ENCODE measurements at regions not wholly inside any gene's neighbourhood (a gene's known extent, or its start where the extent isn't known, plus 50 kb on each side); places are given as distances from the start of the nearest gene placed in this dataset.
"Not testable (repeated sequence)": the region's sequence is repeated elsewhere in the genome, so short reads cannot be mapped to it uniquely, and the experiment has no call there.

- Histone ChIP-seq H3K4me3 (ENCODE audit: low read depth, low read length) (no peak overlapping the region), H3K9me3 (no peaks in the 10 kb centered on the region), H3K4me1 (peaks cover 5% of the 10 kb centered on the region), H3K36me3 (no peaks in the 10 kb centered on the region), H3K27me3 (no peaks in the 10 kb centered on the region)
- TF ChIP-seq, protein P1, sequence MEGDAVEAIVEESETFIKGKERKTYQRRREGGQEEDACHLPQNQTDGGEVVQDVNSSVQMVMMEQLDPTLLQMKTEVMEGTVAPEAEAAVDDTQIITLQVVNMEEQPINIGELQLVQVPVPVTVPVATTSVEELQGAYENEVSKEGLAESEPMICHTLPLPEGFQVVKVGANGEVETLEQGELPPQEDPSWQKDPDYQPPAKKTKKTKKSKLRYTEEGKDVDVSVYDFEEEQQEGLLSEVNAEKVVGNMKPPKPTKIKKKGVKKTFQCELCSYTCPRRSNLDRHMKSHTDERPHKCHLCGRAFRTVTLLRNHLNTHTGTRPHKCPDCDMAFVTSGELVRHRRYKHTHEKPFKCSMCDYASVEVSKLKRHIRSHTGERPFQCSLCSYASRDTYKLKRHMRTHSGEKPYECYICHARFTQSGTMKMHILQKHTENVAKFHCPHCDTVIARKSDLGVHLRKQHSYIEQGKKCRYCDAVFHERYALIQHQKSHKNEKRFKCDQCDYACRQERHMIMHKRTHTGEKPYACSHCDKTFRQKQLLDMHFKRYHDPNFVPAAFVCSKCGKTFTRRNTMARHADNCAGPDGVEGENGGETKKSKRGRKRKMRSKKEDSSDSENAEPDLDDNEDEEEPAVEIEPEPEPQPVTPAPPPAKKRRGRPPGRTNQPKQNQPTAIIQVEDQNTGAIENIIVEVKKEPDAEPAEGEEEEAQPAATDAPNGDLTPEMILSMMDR (IDR thresholded peaks at IDR 0.05; ENCODE audit: low read depth, low read length), result no peak
- DNase-seq, result no peak
Measured at GRCh38 chr6:49305010-49305409, 158.0 kb downstream of the MMUT start.

DNA sequence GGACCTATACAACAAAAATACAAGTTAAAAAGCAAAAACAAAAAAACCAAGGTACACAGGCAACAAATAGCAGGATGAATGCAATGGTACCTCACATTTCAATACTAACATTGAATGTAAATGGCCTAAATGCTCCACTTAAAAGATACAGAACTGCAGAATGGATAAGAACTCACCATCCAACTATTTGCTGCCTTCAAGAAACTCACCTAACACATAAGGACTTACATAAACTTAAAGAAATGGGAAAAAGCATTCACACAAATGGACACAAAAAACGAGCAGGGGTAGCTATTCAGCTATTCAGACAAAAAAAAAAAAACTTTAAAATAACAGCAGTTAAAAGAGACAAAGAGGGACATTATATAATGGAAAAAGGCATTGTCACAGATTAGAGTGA, 158.7 kb downstream of the MMUT start:
- not testable (repeated sequence) for H3K36me3 ChIP-seq; H3K9me3 ChIP-seq; DNase-seq; H3K4me1 ChIP-seq; H3K4me3 ChIP-seq (ENCODE audit: low read depth, low read length); H3K27me3 ChIP-seq

DNA sequence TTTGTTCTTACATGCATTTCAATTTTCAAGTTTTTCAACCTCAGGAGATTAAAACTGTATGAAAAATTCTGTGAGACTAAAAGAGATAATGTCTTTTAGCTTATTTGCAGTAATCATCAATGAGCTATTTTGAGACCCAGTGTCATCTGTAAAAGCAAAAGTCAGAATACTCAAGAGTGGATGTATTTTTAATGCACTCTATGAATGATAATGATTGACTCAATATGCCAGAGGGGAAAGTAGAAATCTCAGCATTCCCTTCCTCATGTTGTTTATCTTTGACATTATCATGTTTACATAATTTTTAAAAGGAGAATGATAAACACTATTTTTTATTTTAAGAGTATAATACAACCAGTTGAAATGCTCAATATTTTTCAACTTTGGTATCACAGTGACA, 162.1 kb downstream of the MMUT start:
- Histone ChIP-seq H3K27me3 (no peaks in the 10 kb centered on the region), H3K9me3 (no peaks in the 10 kb centered on the region; the same call in 1 of the 2 replicates), H3K4me3 (ENCODE audit: low read depth, low read length) (no peak overlapping the region), H3K36me3 (no peaks in the 10 kb centered on the region), H3K4me1 (peaks cover 11% of the 10 kb centered on the region)
- no peak for DNase-seq
- TF ChIP-seq, protein P1 (IDR thresholded peaks at IDR 0.05; ENCODE audit: low read depth, low read length), result no peak

- Histone ChIP-seq H3K27me3 (no peaks in the 10 kb centered on the region), H3K36me3 (no peaks in the 10 kb centered on the region), H3K9me3 (no peaks in the 10 kb centered on the region; the same call in 1 of the 2 replicates), H3K4me3 (ENCODE audit: low read depth, low read length) (no peak overlapping the region), H3K4me1 (peaks cover 11% of the 10 kb centered on the region)
- DNase-seq, result no peak
- TF ChIP-seq, protein P1 (IDR thresholded peaks at IDR 0.05; ENCODE audit: low read depth, low read length), result no peak
Measured at GRCh38 chr6:49300443-49300842, 162.6 kb downstream of the MMUT start.

DNA sequence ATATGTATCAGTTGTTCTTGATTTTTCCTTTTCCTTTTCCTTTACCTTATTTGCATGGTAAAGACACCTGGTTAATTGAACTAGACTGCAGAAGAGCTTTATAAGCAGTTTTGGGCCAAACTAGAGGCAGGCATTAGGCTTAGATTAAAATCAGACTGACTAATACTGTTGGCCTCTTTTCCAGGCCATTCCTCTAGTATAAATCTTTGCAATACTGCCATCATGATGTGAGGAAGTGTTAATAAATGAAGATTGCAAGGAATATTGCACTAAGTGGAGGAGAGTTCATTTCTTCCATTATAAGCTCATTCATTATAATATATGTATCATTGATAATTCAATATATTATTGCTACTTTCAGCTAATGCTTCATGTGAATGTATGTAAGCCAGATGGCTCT, 163.8 kb downstream of the MMUT start:
- Histone ChIP-seq H3K4me3 (ENCODE audit: low read depth, low read length) (no peak overlapping the region), H3K36me3 (no peaks in the 10 kb centered on the region), H3K9me3 (no peaks in the 10 kb centered on the region; the same call in 1 of the 2 replicates), H3K4me1 (peaks cover 11% of the 10 kb centered on the region), H3K27me3 (no peaks in the 10 kb centered on the region)
- TF ChIP-seq, protein P1 (IDR thresholded peaks at IDR 0.05; ENCODE audit: low read depth, low read length), result no peak
- DNase-seq, result no peak

DNA sequence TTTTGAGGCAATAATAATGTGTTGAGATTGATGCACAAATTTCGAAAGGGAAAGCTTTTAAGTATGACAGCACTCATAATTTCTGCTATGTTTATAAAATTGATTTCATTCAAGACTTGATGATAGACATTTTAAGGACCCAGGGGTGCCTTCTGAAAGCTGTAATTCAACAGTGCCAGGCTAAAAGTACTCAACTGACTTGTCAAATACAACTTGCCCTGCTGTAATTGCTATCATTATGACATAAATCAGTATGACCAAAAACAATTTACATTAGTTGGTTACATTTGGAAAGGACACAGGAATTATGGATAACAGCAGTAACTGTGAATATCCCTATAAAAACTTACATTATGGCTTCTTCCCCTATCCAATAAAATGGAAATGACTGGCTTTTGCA, 178.9 kb downstream of the MMUT start:
- Histone ChIP-seq H3K9me3 (no peaks in the 10 kb centered on the region), H3K27me3 (no peaks in the 10 kb centered on the region), H3K36me3 (no peaks in the 10 kb centered on the region), H3K4me3 (ENCODE audit: low read depth, low read length) (no peak overlapping the region), H3K4me1 (no peaks in the 10 kb centered on the region)
- no peak for DNase-seq
- TF ChIP-seq, protein P1 (IDR thresholded peaks at IDR 0.05; ENCODE audit: low read depth, low read length), result no peak

DNA sequence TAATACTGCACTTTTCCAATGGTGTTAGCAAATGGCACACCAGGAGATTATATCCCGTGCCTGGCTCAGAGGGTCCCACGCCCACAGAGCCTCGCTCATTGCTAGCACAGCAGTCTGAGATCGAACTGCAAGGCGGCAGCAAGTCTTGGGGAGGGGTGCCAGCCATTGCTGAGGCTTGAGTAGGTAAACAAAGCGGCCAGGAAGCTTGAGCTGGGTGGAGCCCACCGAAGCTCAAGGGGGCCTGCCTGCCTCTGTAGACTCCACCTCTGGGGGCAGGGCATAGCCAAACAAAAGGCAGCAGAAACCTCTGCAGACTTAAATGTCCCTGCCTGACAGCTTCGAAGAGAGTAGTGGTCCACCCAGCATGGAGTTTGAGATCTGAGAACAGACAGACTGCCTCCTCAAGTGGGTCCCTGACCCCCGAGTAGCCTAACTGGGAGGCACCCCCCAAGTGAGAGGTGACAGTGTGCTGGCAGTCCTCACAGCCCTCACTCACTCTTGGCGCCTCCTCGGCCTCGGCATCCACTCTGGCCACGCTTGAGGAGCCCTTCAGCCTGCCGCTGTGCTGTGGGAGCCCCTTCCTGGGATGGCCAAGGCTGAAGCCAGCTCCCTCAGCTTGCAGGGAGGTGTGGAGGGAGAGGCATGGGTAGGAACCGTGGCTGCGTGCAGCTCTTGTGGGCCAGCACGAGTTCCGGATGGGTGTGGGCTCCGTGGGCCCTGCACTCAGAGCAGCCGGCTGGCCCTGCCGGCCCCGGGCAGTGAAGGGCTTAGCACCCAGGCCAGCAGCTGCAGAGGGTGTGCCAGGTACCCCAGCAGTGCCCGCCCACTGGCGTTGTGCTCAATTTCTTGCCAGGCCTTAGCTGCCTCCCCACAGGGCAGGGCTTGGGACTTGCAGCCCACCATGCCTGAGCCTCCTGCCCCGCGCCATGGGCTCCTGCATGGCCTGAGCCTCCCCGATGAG, 188.0 kb downstream of the MMUT start:
- not testable (repeated sequence) for H3K9me3 ChIP-seq; H3K4me1 ChIP-seq; H3K36me3 ChIP-seq; H3K4me3 ChIP-seq (ENCODE audit: low read depth, low read length); H3K27me3 ChIP-seq; DNase-seq
